Stimulated activated CD4-positive, alpha-beta T cell treated with anti-CD3 and anti-CD28 coated beads, Interleukin-2, amount 100 ng/mL, for 4 hours (primary cell): ENCODE measurements at regions not wholly inside any gene's neighbourhood (a gene's known extent, or its start where the extent isn't known, plus 50 kb on each side); places are given as distances from the start of the nearest gene placed in this dataset.
A peak's percentile ranks its signal among the peaks of the same experiment; 100 is the strongest.
"Not testable (repeated sequence)": the region's sequence is repeated elsewhere in the genome, so short reads cannot be mapped to it uniquely, and the experiment has no call there.

Source experiments
- DNase-seq: peaks from one replicate; pipeline ENCODE4 v3.0.0-alpha.2; 2020; ENCODE audit warnings: low read depth

- DNase-seq, result no peak
These were observed 50.2 kb downstream of the SMIM38 start for GRCh38 chr11:69205743-69206612.

DNA sequence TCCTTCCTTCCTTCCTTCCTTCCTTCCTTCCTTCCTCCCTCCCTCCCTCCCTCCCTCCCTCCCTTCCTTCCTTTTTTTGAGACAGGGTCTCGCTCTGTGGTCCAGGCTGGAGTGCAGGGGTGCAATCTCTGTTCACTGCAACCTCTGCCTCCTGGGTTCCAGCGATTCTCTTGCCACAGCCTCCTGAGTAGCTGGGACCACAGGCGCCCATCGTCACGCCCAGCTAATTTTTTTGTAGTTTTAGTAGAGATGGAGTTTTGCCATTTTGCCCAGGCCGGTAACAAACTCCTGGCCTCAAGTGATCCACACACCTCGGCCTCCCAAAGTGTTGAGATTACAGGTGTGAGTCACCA is 50.9 kb downstream of the SMIM38 start:
- not testable (repeated sequence) for DNase-seq

GRCh38 chr11:69207165-69207889 is 51.6 kb downstream of the SMIM38 start:
- no peak for DNase-seq

GRCh38 chr11:69208190-69209037 is 52.7 kb downstream of the SMIM38 start:
- no peak for DNase-seq

- DNase-seq, result no peak
These were observed 53.3 kb downstream of the SMIM38 start for GRCh38 chr11:69209038-69209350.

- DNase-seq, result no peak
These were observed 53.9 kb downstream of the SMIM38 start for GRCh38 chr11:69209421-69210309.

DNA sequence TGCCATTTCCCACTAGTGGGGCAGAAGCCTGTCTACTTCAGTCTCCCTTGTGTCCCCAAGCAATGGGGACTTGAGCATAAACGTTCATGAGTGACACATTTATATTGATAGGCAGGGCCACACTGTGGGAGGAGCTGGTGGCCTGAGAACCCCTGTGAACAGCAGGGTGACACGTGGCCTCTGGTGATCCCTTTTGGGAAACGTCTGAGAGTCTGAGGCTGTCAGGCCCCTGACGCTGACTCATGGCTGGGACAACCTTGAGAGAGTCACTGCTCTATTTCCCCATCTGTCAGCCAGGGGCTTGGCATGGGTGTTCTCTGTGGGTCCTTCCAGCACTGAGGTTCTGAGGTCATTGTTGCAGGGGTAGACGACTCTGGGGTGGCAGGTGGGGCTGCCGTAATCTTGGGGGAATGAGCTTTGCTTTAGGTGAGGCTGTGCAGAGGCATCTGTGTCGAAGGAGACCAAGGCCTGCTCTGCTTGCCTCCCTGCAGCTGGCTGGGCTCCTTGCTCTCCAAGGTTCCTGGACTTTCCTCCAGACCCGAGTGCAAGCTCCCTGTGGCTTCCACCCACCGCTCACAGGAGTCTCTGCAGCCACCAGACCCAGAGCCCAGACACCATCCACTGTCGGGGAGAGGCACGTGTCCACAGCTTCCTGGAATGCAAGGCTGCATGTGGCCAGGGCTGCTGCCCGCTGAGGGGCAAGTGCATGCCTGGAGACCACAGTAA is 54.7 kb downstream of the SMIM38 start:
- no peak for DNase-seq

GRCh38 chr11:69211540-69211919 is 55.8 kb downstream of the SMIM38 start:
- DNase-seq, result no peak

DNA sequence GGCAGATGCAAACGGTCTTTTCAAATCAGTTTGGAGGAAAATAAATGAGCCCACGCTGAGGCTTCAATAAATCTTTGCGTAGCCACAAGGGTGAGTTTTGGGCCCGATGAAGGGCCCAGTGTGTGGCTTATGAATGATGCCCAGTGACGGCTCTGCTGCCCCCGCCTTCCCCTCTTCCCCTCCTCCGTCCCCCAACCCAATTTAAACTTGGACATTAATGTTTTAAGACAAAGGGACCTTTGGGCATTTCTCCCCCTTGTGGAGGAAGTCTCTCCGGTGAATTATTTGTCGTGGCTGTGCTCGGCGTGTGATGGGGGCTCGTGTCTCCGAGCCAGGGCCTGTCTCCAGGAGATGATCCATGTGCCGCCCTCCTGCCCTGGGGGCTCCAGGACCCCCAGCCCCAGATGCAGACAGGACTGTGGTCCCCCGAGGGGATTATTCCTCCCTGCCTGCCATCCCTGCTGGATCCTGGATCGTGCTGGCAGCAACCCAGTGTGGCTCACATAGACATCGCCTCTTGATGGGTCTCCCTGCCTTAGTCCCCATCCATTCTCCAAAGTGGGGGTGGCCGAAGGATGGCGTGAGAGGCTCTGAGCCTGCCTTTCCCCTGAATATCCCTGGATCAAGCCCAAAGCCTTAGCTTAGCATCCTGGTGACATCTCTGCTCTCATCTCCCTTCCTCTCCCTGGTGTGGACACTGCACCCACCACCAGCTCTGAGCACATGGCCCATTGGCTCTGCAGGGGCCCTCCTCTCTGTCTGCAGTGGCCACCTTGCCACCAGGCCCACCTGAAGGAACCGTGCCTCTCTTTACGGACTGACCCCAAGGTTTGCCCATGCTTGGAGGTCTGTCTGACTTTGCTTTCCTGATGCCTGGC is 56.4 kb downstream of the SMIM38 start:
- DNase-seq, result no peak

GRCh38 chr11:69212798-69213110 is 57.0 kb downstream of the SMIM38 start:
- DNase-seq, result no peak

GRCh38 chr11:69213316-69213715 is 57.6 kb downstream of the SMIM38 start:
- DNase-seq, result peak; percentile 24

GRCh38 chr11:69213964-69214363 is 58.2 kb downstream of the SMIM38 start:
- DNase-seq, result no peak

GRCh38 chr11:69215216-69215615 is 59.5 kb downstream of the SMIM38 start:
- DNase-seq, result no peak

DNA sequence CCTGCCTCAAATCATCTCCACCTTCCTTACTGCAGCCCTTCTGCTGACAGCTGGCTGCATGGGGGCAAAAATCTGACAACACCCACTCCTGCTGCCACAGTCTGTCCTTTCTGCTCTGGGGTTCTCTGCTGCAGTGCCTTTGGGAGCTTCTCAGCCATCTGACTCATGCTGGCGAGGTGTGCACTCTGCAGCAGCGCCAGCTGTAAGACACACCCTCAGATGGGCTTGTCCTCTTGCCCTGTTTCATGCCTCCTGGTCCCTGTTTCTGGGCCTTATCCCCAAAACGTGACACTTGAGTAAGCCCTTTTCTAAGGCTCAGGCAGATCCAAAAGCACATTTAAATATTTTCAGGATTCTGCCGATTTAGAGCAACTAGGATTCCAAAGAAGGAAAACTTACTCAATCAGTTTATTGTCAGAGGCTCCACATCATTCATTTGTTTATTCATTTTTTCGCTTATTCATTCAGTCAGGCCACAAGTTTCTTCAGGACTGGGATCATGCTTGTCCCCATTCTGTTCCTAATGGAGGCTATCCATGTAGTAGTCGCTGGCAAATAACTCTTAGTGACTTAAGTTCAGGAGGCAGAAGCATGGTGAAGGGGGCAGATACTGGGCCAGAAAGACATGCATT is 60.2 kb downstream of the SMIM38 start:
- DNase-seq, result no peak

GRCh38 chr11:69216647-69217051 is 60.9 kb downstream of the SMIM38 start:
- DNase-seq, result no peak

DNA sequence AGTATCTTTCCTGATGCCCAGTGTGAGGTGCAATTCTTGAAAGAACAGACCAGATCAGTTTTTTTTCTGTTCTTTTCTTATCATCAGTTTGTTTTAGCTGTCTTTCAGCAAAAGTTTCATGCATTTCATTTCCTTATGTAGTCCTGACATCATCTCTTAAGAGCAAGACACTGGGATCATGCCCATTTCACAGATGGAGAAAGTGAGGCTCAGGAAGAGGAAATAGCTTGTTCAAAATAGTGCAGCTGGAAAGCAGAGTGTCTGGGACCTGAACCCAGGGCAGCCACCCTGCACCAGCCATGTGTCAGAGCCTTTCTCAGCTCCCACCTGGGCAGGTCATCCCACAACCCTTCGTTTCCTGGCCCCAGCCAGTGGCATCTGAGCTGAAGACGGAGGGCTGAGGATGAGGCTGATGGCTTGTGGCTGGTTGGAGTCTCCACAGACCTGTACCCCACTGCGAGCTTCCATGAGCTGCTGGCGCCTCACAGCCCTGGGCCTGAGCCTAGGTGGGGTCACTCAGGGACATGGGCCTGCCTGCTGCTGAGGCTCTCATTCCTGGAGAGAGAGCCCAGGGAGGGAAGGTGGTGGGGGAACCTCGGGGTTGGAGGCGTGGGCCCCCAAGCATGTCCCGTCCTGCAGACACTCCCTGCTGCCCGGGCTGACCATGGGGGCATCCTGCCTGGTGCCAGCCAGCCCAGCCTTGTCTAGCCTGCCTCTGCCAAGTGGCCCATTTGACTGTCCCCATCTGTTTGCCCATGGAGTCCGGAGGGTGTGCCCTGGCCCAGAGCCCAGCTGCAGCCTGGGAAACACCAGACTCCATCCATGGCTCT is 61.8 kb downstream of the SMIM38 start:
- DNase-seq, result no peak

DNA sequence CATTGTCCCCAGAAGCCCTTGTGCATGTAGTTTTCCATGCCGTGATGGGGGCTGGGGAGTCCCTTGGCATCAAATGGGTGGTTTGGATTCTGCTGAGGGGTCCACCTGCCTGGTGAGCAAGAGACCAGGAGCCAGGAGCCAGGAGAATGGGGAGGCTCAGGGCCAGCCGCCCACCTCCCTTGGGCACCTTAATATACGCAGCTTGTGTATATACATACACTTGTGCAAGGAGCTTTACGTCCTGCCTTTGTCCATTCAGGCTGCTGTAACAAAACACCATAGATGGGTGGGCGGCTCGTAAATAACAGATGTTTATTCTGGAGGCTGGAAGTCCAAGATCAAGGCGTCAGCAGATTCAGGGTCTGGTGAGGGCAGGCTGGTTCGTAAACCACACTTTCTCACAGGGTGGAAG is 62.5 kb downstream of the SMIM38 start:
- no peak for DNase-seq

GRCh38 chr11:69218946-69219720 is 63.4 kb downstream of the SMIM38 start:
- DNase-seq, result no peak
